Stimulated activated CD4-positive, alpha-beta T cell treated with anti-CD3 and anti-CD28 coated beads, Interleukin-4, amount 100 ng/mL, for 24 hours (primary cell): ENCODE measurements at regions not wholly inside any gene's neighbourhood (a gene's known extent, or its start where the extent isn't known, plus 50 kb on each side); places are given as distances from the start of the nearest gene placed in this dataset.

Experiments used
- DNase-seq: peaks from one replicate; pipeline ENCODE4 v3.0.0-alpha.2; 2020

DNA sequence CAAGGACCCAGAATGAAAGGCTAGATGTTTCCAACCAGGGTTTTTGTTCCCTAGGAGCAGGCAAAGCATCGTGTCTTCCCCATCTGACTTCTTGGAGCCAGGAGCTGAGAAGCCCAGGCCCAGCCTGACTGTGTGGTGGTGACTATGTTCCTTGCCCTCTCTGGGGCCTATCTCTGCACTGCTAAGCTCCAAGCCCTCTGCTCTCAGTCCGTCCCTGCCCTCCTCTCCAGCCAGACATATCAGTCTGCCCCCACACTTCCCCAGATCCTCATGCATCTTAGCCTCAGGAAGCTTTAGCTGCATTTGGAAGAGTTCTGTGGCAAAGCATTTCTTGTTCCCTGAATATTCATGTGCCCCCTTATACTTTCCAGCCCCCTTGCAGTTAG, 196.6 kb downstream of the CYP26B1 start:
- no peak for DNase-seq

DNA sequence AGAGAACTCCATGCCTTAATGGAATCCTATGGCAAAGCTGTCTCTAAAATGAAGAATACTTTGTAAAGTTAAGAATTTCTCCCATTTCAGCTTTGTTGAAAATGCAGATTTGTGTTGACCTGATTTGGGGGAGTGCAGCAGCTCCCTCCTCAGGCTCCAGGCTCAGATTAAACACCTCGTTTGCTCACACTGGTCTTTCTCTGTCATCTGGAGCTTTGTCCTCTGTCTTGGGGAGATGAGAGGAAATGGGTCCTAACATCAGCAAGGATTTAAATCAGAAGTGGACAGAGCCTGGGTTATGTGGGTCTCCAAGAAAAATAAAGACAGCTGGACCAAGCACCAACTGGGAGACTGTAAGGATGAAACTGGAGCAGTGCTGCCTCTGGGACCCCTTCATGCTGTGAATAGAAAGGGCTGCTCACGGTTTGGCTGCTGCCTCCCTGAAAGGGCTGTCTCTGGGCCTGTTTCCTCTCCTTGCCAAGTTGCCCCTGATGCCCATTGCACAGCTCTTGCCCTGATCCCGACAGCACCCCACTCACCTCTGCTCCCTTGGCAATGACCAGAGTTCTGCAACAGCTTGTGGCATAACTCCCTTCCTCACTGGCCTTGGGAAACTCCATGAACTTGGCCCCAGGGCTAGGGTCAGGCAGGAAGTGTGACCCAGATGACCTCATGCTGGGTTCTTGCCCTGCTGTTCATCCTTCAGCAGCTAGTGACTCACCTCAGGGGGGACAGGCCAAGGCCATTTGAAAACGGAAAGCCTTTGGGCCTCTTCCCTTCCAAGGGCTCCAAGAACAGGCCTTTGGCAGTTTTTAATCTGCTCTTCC, 197.2 kb downstream of the CYP26B1 start:
- DNase-seq: no peak

DNA sequence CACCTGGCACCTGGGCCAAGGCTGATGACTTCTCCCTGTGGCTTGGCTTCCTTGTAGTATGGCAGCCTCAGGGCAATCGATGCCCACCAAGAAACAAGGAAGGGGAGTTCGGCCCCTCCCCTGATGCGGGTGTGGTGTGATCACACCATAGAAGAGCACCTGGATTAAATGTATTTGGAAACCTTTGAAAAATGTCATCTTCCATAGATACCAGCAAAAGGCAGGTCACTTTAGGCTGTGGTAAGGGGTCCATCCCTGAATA, 198.2 kb downstream of the CYP26B1 start:
- DNase-seq: no peak

DNA sequence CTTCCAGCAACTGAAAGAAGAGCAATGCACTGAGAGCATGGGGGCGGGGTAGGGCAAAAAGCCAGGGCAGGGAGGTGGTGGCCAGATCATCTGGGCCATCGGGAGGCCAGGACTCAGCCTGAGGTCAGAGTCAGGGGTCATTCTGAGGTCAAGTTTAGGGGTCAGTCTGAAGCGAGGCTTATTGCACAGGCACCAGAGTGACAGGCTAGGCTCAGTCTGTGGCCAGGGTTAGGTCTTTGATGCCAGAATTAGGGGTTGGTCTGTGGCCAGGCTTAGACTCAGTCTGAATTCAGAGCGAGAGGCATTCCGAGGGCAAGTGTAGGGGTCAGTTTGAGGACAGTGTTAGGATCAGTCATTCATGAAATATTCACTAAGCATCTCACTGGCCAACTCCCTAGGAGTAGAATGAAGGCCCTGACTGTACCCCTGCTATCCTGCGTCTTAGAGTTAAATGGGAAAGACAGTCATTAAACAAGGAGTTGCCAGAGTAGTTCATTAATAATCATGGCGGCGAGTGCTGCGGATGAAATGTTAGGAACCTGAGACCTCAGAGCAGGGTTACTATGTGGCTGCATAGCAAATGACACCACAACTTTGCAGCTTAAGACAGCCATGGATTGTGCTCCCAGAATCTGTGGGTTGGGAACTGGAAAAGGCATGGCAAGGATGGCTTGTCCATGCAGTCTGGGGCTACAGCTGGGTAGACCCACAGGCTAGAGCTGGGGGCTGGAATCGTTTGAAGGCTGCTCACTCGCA, 198.7 kb downstream of the CYP26B1 start:
- DNase-seq: no peak

DNA sequence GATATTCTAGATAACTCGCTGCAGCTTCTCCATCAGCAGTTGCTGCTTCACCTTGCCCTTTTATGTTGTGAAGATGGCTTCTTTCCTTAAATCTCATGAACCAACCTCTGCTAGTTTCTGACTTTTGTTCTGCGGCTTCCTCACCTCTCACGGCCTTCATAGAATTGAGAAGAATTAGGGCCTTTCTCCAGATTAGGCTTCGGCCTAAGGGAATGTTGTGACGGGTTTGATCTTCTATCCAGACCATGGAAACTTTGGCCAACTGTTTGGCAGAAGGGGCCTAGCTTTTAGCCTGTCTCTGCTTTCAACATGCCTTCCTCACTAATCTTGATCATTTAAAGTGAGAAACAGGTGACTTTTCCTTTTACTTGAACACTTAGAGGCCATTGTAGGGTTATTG, 199.9 kb downstream of the CYP26B1 start:
- no peak for DNase-seq

DNA sequence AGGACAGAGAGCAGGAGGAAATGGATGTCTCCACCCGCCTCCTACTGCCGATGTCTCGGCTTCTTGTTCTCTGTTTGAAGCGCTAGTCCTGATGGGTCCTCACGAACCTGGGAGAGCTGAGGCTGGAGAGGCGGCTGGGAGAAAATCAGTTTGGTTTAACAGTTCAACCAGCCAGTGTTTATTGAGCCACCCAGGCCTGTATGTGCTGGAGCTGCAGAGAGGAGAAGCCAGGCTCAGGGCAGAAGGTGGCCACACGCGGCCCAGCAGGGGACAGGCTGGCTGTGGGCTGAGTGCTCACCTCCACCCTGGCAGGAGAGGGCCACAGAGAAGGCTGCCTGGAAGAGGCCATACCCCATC, 202.1 kb downstream of the CYP26B1 start:
- DNase-seq: no peak

DNA sequence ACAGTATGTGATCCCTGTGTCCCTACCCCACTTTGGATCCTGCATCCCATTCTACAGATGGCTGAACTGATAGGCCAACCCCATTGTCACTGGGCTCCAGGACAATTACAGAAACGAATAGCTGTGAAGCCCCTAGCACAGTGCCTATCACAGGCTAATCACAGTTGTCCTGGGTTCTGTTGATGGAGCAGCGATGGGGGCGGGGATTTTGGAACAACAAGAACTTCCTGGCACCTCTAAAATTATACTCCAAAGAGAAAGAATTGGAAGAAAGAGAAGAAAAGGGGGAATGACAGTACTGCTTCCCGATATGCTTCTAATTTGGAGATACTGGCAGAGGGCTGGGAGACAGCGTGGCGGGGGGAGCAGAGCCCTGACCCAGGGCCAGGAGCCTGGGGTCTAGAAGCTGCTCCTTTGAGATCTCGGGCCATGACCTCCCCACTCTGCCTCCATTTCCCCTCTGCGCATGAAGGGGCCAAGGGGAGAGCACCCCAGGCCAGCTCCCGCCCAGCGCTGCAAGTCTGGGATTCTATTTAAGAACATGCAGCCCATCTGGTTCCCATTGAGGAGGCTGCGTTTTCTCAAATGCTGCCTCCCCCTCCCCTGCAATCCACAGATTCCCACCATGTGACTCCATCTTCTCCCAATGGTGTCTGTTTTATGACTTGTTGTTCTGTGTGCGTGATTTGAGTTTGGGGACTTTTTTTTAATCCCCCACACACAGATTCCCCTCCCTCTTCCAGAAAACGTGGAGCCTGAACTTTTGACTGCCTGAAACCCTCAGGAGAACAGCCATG, 202.7 kb downstream of the CYP26B1 start:
- DNase-seq: no peak

DNA sequence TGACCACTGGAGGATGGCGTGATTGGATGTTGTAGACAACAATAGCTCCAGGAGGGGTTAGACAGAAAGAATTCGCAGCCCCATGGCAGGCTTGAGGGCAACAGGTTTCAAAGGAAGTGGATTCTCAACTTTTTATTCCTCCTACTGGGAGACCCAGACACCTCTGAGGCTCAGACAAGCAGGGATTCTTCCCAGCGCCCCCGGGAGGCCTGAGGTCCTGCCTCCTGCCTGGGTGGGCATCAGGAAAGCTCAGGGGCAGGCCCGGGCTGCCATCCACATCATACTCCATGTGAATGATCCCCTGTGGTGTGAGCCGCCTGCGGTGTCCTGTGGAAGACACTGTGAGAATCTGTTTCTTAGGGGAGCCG, 203.5 kb downstream of the CYP26B1 start:
- DNase-seq: no peak

DNA sequence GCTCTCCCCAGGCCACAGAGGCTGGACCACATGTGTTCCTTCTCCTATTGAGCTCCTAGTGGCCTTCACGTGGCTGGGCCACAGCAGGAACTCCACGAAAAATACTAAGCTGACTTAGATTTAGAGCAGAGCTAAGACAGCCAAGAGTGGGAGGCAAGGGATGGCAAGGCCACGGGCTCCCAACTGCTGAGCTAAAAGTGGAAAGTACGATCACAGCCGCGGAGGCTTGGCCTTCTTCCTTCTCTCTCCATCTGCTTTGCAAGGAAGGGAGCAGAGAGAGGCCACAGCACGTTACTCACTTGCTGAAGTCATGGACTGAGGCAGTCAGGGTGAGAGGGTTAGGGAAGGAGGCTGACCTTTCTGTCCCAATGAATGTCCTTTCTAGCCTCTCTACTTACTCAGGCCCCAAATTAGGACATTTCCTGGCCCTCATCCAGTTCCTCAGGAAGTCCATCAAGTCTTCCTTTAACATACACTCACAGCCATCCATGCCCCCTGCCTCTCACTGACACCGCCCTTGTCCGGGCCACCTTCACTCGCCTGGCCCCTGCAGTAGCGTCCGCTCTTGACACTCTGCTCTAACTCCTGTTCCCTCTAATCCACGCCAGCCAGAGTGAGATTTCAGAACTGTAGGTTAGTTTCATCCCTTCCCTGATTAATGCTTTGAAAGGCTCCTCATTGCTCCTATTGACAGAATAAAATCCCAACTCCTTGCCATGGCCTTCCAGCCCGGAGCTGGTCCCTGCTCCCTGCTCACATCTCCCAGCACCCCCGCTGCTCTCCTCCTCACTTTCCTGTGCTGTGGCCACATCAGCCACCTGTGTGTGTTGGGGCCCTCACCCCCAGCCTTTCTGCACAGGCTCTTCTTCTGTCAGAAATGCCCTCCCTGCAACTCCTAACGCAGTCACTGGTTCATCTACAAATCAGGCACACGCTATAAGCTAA, 204.2 kb downstream of the CYP26B1 start:
- DNase-seq: no peak

DNA sequence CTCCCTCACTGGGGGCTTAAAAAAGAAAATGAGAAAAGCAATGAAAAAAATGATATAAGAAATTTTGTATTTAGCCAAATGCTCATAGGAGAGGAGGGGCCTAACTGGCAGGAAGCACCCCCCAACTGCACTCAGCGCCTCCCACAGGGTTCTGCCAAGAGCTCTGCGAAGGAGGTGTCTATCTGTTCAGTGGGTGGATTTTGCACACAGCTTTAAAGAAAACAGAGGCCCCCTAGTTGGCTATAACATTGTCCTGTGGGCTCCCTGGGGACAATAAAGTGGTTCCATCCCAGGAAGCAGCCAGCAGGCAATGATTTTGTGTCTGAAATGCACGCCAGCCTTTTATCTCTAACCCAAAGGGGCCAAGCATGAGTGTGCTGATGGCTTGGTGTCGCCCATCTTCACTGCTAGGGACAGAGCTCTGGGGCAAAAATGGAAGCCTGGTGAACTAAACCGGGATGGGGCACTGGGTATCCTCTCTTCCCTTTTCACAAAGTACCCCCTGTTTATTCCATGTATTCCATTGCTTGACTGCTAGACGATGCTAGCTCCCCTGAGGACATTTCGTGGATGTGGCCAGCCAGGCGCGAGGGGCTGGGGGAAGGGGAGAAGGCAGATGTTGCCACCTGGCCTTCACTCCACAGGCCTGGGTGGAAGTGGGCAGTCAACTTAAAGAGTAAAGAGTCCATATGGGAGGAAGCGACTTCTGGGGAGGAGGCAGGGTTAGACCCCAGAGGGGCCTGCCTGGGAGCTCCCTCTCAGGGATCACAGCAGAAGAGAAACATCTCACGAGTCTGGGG, 205.7 kb downstream of the CYP26B1 start:
- DNase-seq: no peak

DNA sequence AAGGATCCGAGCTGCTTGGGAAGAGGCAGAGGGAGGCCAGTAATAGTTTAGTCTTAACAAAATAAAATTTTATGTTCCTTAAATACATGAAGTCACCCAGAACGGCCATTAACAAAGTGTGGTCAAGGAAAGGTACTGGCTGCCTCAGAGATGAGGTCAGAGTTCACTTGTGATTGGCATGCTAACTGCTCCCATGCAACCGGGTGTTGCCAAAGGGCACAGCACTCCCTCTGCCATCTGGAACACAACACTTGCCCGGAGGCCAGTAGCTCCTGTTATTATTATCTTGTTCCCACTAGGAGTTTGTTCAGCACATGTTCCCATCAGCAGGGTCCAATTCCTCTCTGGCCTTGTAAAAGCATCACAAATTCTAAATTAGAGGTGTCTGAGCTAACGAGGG, 207.0 kb downstream of the CYP26B1 start:
- DNase-seq: no peak

DNA sequence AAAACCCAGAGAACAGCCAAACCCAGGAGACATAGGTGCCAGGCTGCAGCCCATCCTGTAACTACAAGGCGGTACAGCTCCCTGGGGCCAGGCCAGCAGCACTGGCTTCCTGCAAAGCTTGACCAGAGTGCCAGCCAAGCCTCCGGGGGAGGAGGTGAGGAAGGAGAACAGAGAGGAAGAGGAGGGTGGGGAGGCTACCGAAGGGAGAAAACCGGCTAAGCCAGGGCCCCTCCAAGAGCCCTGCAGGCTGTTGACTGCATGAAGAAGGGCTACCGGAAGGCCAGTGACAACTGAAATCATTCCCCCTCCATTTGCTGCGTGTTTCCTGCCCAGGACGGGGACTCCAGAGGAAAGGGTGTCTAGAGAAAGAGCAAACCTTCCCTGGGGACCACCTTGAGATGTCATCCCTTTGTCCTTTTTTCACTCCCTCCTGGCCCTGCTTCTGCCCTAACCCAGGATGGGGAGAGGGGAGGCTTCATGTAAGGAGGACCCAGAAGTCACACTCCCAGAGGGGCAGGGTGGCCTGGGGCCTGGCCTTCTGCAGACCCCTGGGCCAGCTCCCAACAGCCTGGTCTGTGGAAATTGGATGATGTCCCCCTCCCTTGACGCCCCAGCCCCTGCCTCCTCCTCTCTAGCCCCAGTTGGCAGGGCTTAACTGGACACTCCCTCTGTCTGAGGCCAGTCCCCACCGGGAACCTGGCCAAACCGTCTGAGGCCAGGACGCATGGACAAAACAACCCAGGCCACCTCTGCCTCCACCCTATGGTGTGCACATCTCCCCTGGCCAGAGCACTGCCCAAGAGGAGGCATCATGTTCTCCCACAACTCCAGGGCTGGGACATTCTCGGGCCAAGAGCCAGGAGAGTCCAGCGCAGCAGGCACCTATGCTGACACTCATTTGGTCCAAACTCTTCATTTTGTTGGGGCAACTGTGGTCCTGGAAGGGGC, 207.8 kb downstream of the CYP26B1 start:
- no peak for DNase-seq

DNA sequence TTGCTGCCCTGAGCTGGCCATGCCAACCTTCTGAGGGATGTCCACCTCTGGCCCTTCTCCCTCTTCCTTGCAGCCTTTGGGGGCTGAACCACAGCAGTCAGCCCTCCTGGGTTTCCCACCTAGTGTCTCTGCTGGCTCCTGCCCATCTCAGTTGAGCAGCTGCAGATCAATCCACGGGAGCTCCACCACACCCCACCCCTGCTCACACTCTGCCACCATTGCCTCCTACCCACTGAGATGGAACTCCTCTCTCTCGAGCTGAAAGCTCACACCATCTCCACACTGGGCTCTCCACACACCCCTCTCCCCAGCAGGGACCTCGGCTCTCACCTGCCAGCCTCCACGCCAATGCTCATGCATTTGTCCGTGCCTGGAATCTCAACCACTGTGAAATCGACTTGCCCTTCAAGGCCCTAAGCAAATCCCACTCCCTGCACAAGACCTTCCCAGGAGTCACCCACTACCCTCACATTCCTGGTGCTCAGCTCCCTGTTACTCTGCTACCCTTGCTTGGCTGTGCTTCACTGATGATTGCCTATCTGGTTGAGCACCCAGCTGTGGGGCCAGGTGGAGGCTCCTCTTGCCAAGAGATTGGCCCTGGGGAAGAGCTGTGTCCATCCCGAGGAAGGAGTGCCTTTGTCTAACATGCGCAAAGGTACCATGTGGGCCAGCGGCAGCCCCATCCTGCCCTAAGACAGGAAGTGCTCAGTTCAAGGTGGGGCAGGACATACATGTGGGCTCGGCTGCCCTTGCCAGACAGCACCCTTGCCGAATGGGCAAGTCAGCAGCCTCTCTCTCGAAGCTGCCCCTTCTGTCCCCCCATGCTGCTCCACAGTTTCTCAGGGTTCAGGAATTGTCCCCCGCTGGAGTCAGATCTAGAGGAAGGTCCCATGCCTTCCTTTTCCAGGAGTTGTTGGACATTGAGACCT, 208.7 kb downstream of the CYP26B1 start:
- no peak for DNase-seq

DNA sequence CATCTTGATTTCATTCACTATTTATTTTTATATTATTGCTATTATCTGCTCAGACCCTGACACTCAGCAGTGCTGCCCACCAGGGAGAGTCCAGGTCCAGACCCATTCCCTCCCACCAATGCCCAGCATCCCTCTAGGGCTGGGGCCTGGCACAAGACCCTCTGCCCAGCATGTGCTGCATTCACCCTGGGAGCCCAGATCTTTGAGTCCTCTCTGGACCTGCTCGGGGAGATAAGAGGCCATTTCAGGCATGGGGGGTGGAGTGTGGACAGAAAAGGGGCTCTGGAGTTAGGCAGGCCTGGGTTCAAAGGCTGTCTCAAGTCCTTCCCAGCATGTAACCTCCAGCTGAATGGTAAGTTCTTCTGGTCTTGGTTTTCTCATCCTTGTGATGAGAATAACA, 209.6 kb downstream of the CYP26B1 start:
- no peak for DNase-seq

DNA sequence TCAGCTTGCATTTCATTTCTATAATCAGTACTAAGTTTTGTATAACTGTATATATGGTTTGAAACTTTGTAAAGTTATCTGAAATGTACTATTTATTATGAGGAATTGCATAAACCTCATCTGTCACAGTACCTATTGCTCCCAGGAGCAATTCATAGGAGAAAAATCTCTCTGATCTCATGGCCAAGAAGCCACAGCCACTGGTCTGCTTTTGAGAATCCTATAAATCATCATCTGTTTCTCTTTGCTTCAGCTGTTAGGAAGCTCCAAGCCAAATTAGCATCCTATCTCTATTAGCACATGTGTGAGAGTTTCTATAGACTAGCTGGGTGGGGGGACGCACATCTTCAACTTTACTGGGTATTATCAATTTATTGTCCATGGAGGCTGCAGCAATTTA, 210.3 kb downstream of the CYP26B1 start:
- DNase-seq: no peak

DNA sequence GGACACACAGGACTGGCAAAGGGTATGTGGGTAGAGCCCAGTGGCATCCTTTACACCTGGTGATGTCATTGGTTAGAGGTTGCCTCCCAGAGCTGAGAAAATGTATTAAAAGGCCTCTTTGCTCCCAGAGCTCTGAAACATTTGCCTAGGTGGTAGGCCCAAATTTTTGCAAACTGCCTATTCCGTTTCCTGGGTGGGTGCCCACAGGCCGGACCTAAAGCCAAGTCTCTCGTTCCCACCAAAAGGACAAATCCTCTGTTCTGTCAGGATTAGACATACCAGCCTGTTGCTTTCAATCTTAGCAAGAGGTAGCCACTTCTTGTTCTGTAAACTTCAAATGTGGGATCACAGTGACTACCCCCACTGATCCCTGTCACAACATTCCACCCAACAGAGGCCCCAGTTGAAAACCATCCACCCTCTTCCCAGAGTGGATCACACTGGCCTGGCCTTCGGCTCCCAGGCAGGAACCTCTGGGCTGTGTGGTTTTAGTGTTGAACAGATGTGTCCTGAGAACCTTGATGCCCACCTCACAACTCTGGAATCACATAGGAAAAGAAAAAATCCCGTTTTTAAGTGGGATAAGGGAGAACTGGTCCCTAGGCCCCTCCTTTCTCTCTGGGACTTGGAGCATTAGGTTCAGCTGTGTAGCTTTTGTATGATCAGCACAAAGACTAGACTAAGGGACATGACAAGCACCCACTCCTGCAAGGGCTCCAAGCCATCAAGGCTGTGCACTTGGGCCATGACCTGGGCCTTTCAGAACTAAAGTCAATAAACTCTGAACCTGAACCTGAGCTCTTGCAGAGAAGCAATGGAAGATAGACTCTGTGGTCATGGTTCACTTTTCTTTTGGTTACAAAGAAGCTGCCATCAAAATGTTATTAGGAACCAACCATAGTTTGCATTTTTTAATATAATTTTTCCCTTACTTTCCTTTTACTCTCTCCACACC, 211.3 kb downstream of the CYP26B1 start:
- no peak for DNase-seq

DNA sequence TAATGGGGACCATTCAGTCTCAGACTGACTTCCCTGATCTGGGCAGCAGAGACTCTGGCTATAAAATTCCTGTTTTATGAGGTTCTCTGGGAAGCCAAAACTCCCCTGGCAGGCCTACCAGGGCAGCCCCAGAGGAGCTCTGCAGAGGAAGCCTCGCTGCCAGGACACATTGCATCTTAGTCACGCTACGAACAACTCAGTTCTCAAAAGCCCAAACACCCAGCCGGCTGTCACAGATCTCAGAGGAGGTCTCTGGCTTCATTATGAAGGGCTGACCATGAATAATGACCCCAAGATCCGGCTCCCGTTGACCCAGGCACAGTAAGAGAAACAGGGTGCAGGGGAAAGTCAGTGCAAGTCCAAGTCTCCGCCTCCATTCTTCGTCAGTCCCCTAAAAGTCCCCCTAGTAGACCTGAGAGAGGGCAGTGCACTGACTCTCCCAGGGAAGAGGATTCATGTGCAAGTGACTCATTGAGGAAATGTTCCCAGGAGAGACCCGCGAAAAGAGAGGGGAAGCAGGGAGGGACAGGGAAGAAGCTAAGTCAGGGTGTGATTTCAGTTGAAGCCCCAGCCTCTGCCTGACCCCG, 212.3 kb downstream of the CYP26B1 start:
- no peak for DNase-seq
